ENCODE measurements at regions not wholly inside any gene's neighbourhood (a gene's known extent, or its start where the extent isn't known, plus 50 kb on each side); places are given as distances from the start of the nearest gene placed in this dataset.

GRCh38 chr6:137571854-137572253 is 77.7 kb upstream of the OLIG3 start:
- TF ChIP-seq CTCF (IDR thresholded peaks at IDR 0.05) = no peak
- TF ChIP-seq POLR2A (IDR thresholded peaks at IDR 0.05) = no peak

Measured in lower leg skin (tissue), 3 donors.